ENCODE measurements at regions not wholly inside any gene's neighbourhood (a gene's known extent, or its start where the extent isn't known, plus 50 kb on each side); places are given as distances from the start of the nearest gene placed in this dataset.

- TF ChIP-seq, protein P1, sequence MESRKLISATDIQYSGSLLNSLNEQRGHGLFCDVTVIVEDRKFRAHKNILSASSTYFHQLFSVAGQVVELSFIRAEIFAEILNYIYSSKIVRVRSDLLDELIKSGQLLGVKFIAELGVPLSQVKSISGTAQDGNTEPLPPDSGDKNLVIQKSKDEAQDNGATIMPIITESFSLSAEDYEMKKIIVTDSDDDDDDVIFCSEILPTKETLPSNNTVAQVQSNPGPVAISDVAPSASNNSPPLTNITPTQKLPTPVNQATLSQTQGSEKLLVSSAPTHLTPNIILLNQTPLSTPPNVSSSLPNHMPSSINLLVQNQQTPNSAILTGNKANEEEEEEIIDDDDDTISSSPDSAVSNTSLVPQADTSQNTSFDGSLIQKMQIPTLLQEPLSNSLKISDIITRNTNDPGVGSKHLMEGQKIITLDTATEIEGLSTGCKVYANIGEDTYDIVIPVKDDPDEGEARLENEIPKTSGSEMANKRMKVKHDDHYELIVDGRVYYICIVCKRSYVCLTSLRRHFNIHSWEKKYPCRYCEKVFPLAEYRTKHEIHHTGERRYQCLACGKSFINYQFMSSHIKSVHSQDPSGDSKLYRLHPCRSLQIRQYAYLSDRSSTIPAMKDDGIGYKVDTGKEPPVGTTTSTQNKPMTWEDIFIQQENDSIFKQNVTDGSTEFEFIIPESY (IDR thresholded peaks at IDR 0.05), result no peak
- TF ChIP-seq HNF4G (IDR thresholded peaks at IDR 0.05), result no peak
These were observed 78.4 kb upstream of the ERRFI1 start (continued) for GRCh38 chr1:8104278-8105236.

GRCh38 chr1:8097908-8098307 lies 71.8 kb upstream of the ERRFI1 start:
- Histone ChIP-seq H3K9ac (ENCODE audit: low read depth in 1 of 2, low read length in 2 of 2) (peak overlapping the region in 1 of 2 donors; percentile 77), H3K36me3 (ENCODE audit: control insufficient read depth in 4 of 4, insufficient read depth in 3 of 4, low read depth in 1 of 4, low read length in 3 of 4) (no peaks in the 10 kb centered on the region), H3K4me3 (ENCODE audit: low read depth in 1 of 3, low read length in 3 of 3) (no peak overlapping the region), H3K9me3 (ENCODE audit: control insufficient read depth in 4 of 4, low read length in 3 of 4) (no peaks in the 10 kb centered on the region), H3K4me1 (ENCODE audit: control insufficient read depth in 4 of 4, insufficient read depth in 4 of 4, low read length in 3 of 4) (peaks cover 4 to 43% (median 22%) of the 10 kb centered on the region in 4 donors), H3K27ac (ENCODE audit: low read depth in 1 of 2, low read length in 2 of 2) (peak overlapping the region; percentile 90 to 91), H3K27me3 (ENCODE audit: control insufficient read depth in 4 of 4, insufficient read depth in 4 of 4, low read length in 3 of 4) (no peaks in the 10 kb centered on the region)
- no peak for TF ChIP-seq YY1 (IDR thresholded peaks at IDR 0.05)
- no peak for TF ChIP-seq FOXA2 (IDR thresholded peaks at IDR 0.05)
- TF ChIP-seq REST (IDR thresholded peaks at IDR 0.05), result no peak
- no peak for TF ChIP-seq NR2F2 (IDR thresholded peaks at IDR 0.05)
- TF ChIP-seq, protein P2, sequence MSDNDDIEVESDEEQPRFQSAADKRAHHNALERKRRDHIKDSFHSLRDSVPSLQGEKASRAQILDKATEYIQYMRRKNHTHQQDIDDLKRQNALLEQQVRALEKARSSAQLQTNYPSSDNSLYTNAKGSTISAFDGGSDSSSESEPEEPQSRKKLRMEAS (IDR thresholded peaks at IDR 0.05), result no peak
- TF ChIP-seq, protein P1 (IDR thresholded peaks at IDR 0.05), result no peak
- no peak for TF ChIP-seq GABPA (IDR thresholded peaks at IDR 0.05 in 1 of 2, conservative IDR thresholded peaks at IDR 0.05 in 1 of 2)
- peak in 1 of 2 donors; percentile 58 for TF ChIP-seq RAD21 (IDR thresholded peaks at IDR 0.05)
- TF ChIP-seq, protein P3, sequence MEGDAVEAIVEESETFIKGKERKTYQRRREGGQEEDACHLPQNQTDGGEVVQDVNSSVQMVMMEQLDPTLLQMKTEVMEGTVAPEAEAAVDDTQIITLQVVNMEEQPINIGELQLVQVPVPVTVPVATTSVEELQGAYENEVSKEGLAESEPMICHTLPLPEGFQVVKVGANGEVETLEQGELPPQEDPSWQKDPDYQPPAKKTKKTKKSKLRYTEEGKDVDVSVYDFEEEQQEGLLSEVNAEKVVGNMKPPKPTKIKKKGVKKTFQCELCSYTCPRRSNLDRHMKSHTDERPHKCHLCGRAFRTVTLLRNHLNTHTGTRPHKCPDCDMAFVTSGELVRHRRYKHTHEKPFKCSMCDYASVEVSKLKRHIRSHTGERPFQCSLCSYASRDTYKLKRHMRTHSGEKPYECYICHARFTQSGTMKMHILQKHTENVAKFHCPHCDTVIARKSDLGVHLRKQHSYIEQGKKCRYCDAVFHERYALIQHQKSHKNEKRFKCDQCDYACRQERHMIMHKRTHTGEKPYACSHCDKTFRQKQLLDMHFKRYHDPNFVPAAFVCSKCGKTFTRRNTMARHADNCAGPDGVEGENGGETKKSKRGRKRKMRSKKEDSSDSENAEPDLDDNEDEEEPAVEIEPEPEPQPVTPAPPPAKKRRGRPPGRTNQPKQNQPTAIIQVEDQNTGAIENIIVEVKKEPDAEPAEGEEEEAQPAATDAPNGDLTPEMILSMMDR (IDR thresholded peaks at IDR 0.05; ENCODE audit: low read depth, low read length, missing input control), result no peak
- peak; percentile 19 for TF ChIP-seq FOXA1 (IDR thresholded peaks at IDR 0.05)
- peak; percentile 16 to 46 for TF ChIP-seq RXRA (IDR thresholded peaks at IDR 0.05)
- peak; percentile 76 to 79 for TF ChIP-seq HNF4A (conservative IDR thresholded peaks at IDR 0.05)
- peak; percentile 51 to 66 for TF ChIP-seq EGR1 (IDR thresholded peaks at IDR 0.05; ENCODE audit: low read depth in 2 of 2)
- peak; percentile 34 for TF ChIP-seq SP1 (IDR thresholded peaks at IDR 0.05)
- peak; percentile 79 for TF ChIP-seq TAF1 (conservative IDR thresholded peaks at IDR 0.05)
- no peak for DNase-seq (ENCODE audit: low spot score)
- WGBS, result 34% methylated on average over 5 of the region's 5 CpGs
